HG03064 (cell line): ENCODE measurements at regions not wholly inside any gene's neighbourhood (a gene's known extent, or its start where the extent isn't known, plus 50 kb on each side); places are given as distances from the start of the nearest gene placed in this dataset.
"Not testable (repeated sequence)": the region's sequence is repeated elsewhere in the genome, so short reads cannot be mapped to it uniquely, and the experiment has no call there.

ENCODE experiments used
- ATAC-seq: cut with Tn5 transposase; IDR thresholded peaks from one replicate; pipeline ENCODE4 v1.9.1; 2021; ENCODE audit warnings: low read depth; ENCODE audit not compliant: unreplicated experiment

- ATAC-seq: no peak
Observed at GRCh38 chr18:57887543-57888383, 84.6 kb upstream of the ATP8B1 start.

- ATAC-seq: no peak
Observed at GRCh38 chr18:57885931-57886330, 82.8 kb upstream of the ATP8B1 start.

- no peak for ATAC-seq
Observed at GRCh38 chr18:57882465-57882864, 79.3 kb upstream of the ATP8B1 start.

GRCh38 chr18:57881818-57882413 lies 78.8 kb upstream of the ATP8B1 start:
- ATAC-seq: peak; percentile 69

- ATAC-seq: not testable (repeated sequence)
Observed at GRCh38 chr18:57879924-57880323, 76.8 kb upstream of the ATP8B1 start.

- no peak for ATAC-seq
Observed at GRCh38 chr18:57869221-57869620, 66.1 kb upstream of the ATP8B1 start.

- ATAC-seq: no peak
Observed at GRCh38 chr18:57866355-57866754, 63.2 kb upstream of the ATP8B1 start.

- no peak for ATAC-seq
Observed at GRCh38 chr18:57864615-57865121, 61.6 kb upstream of the ATP8B1 start.

- ATAC-seq: no peak
Observed at GRCh38 chr18:57863706-57864105, 60.6 kb upstream of the ATP8B1 start.

GRCh38 chr18:57859314-57859713 lies 56.2 kb upstream of the ATP8B1 start:
- ATAC-seq: no peak

GRCh38 chr18:57856557-57857280 lies 53.6 kb upstream of the ATP8B1 start:
- ATAC-seq: no peak

- ATAC-seq: no peak
Observed at GRCh38 chr18:57856128-57856527, 53.0 kb upstream of the ATP8B1 start.

GRCh38 chr18:57855551-57855950 lies 52.4 kb upstream of the ATP8B1 start:
- no peak for ATAC-seq

- ATAC-seq: no peak
Observed at GRCh38 chr18:57854726-57855125, 51.6 kb upstream of the ATP8B1 start.

GRCh38 chr18:57853864-57854263 lies 50.7 kb upstream of the ATP8B1 start:
- no peak for ATAC-seq

- no peak for ATAC-seq
Observed at GRCh38 chr18:57853133-57853532, 50.0 kb upstream of the ATP8B1 start.
